K562 (cell line): ENCODE measurements at regions not wholly inside any gene's neighbourhood (a gene's known extent, or its start where the extent isn't known, plus 50 kb on each side); places are given as distances from the start of the nearest gene placed in this dataset.

ENCODE experiments used
- ARNT ChIP-seq, 2 experiments: fragments of 450-650 bp; IDR thresholded peaks; 2 replicates each; pipeline ENCODE4 v1.6.1; 2016; ENCODE audit warnings: mild to moderate bottlenecking in 1 of 2
- DIDO1 ChIP-seq: fragments of 450-650 bp; IDR thresholded peaks from 2 replicates; pipeline ENCODE4 v1.6.1; 2016; ENCODE audit warnings: low read depth, missing biosample characterization, missing genetic modification characterization
- DPF2 ChIP-seq: fragments of 450-650 bp; IDR thresholded peaks from 2 replicates; pipeline ENCODE4 v1.6.1; 2016
- ELK1 ChIP-seq: sonication (generic); formaldehyde crosslinking; IDR thresholded peaks from 2 replicates; pipeline ENCODE4 v1.8.1; 2022; ENCODE audit warnings: missing genetic modification reagents
- FOS ChIP-seq: IDR thresholded peaks from 3 replicates; pipeline ENCODE4 v1.6.1; 2011; ENCODE audit not compliant: insufficient read length; ENCODE audit errors: extremely low read depth
- MAX ChIP-seq: sonication (generic); formaldehyde crosslinking; IDR thresholded peaks from 2 replicates; pipeline ENCODE4 v1.9.0; 2022; ENCODE audit warnings: mild to moderate bottlenecking, missing genetic modification reagents
- POLR2A ChIP-seq: fragments of 450-650 bp; conservative IDR thresholded peaks from 2 replicates; pipeline ENCODE4 v1.6.1; 2016
- SMARCB1 ChIP-seq: IDR thresholded peaks from 2 replicates; pipeline ENCODE4 v1.6.1; 2011; ENCODE audit warnings: improper control_type of control experiment, low read depth; ENCODE audit not compliant: insufficient read length
- SP2 ChIP-seq: IDR thresholded peaks from 2 replicates; pipeline ENCODE4 v1.6.1; 2011; ENCODE audit warnings: mild to moderate bottlenecking, low read depth, low read length, moderate library complexity; ENCODE audit not compliant: poor library complexity, severe bottlenecking; ENCODE audit errors: extremely low read depth
- YY1 ChIP-seq, 3 experiments: IDR thresholded peaks; 2 replicates each; pipeline ENCODE4 v1.6.1; 2011; ENCODE audit warnings: low read length in 2 of 3, mild to moderate bottlenecking in 2 of 3, moderate library complexity in 2 of 3, borderline replicate concordance in 1 of 3, control low read depth in 1 of 3, low read depth in 1 of 3; ENCODE audit not compliant: insufficient read depth in 3 of 3, insufficient replicate concordance in 2 of 3, control insufficient read depth in 1 of 3, insufficient read length in 1 of 3; ENCODE audit errors: extremely low read depth in 1 of 3
- ZNF23 ChIP-seq: fragments of 250-450 bp; sonication (Bioruptor Pico); IDR thresholded peaks from 2 replicates; pipeline ENCODE4 v1.4.0; 2020; ENCODE audit warnings: mild to moderate bottlenecking
- ZNF699 ChIP-seq: fragments of 250-450 bp; sonication (Bioruptor Pico); IDR thresholded peaks from 2 replicates; pipeline ENCODE4 v1.8.0; 2021; ENCODE audit warnings: mild to moderate bottlenecking, moderate library complexity; ENCODE audit not compliant: insufficient replicate concordance

- TF ChIP-seq ELK1 (CRISPR knock-in tag) (no peak), MAX (no peak), ZNF699 (no peak), SP2 (no peak), DIDO1 (tag) (no peak), YY1 (IDR thresholded peaks at IDR 0.05; ENCODE audit: borderline replicate concordance in 1 of 3, control insufficient read depth in 1 of 3, extremely low read depth in 1 of 3, insufficient read depth in 3 of 3, insufficient read length in 1 of 3, insufficient replicate concordance in 2 of 3, low read depth in 1 of 3, low read length in 2 of 3) (no peak), ARNT (IDR thresholded peaks at IDR 0.05) (no peak), FOS (no peak), DPF2 (no peak), POLR2A (no peak), SMARCB1 (no peak), ZNF23 (no peak)
Measured at GRCh38 chr3:18199757-18200156, 225.4 kb downstream of the SATB1 start.
